ENCODE measurements at regions not wholly inside any gene's neighbourhood (a gene's known extent, or its start where the extent isn't known, plus 50 kb on each side); places are given as distances from the start of the nearest gene placed in this dataset.

- TF ChIP-seq CTCF (IDR thresholded peaks at IDR 0.05) (no peak), EP300 (IDR thresholded peaks at IDR 0.05) (no peak), POLR2AphosphoS5 (IDR thresholded peaks at IDR 0.05) (no peak), POLR2A (IDR thresholded peaks at IDR 0.05) (no peak)
Measured at GRCh38 chr5:118675247-118675646, 313.1 kb downstream of the DTWD2 start.
